ENCODE measurements at regions not wholly inside any gene's neighbourhood (a gene's known extent, or its start where the extent isn't known, plus 50 kb on each side); places are given as distances from the start of the nearest gene placed in this dataset.

- no TSS peak for BruUV-seq (replicated peaks)
Observed at GRCh38 chr3:96700322-96701315, 113.8 kb upstream of the EPHA6 start.

More at GRCh38 chr3:96700322-96701315, 113.8 kb upstream of the EPHA6 start:
- no peaks in the 10 kb centered on the region for H3K79me2 ChIP-seq (ENCODE audit: control insufficient read depth, insufficient read depth, low read length)
- H4K20me1 ChIP-seq (replicated peaks; ENCODE audit: control insufficient read depth, extremely low read depth, insufficient read depth, low read length) = no peaks in the 10 kb centered on the region
- no peak overlapping the region for H3K27ac ChIP-seq (ENCODE audit: insufficient read depth, low read depth, low read length)
- POLR2A ChIA-PET = no interaction called here
- no peaks in the 10 kb centered on the region for H3K9me1 ChIP-seq (replicated peaks; ENCODE audit: control insufficient read depth, extremely low read depth, insufficient read depth, low read length)
- DNase-seq (ENCODE audit: low read depth, low spot score) = no peak
- no peak overlapping the region for H3K4me3 ChIP-seq (replicated peaks in 1 of 3; ENCODE audit: insufficient read depth in 1 of 3, low read depth in 1 of 3, low read length in 3 of 3)
- no peak overlapping the region for H2AFZ ChIP-seq (ENCODE audit: low read depth, low read length)
- CTCF ChIA-PET = no interaction called here
- dilution Hi-C loops (cut with MboI; ENCODE audit: extremely low pct_ligation_motif_present, low sequenced_read_pairs) = no loop called here
- no peaks in the 10 kb centered on the region for H3K27me3 ChIP-seq (ENCODE audit: control insufficient read depth in 2 of 2, insufficient read depth in 2 of 2, low read length in 2 of 2)
- FAIRE-seq = no peak
- intact Hi-C loops (cut with micrococcal nuclease) = no loop called here
- peaks cover 2% of the 10 kb centered on the region for H3K9me3 ChIP-seq (replicated peaks; ENCODE audit: control insufficient read depth, insufficient read depth, low read length)
- H3K4me2 ChIP-seq (ENCODE audit: insufficient read depth, low read length) = no peak overlapping the region
- H3K9ac ChIP-seq (replicated peaks; ENCODE audit: extremely low read depth, insufficient read depth, low read length) = no peak overlapping the region
- TF ChIP-seq MAX (IDR thresholded peaks at IDR 0.05; ENCODE audit: insufficient read depth, insufficient read length) (no peak), CTCF (IDR thresholded peaks at IDR 0.05; ENCODE audit: extremely low read depth in 1 of 2, insufficient read depth in 1 of 2, low read depth in 1 of 2, low read length in 2 of 2) (no peak), POLR2AphosphoS5 (IDR thresholded peaks at IDR 0.05; ENCODE audit: insufficient read depth, low read depth, low read length) (no peak), GATA2 (IDR thresholded peaks at IDR 0.05; ENCODE audit: insufficient read depth, insufficient read length, low read depth, low read length) (no peak)
- H3K4me1 ChIP-seq (ENCODE audit: control insufficient read depth, extremely low read depth, insufficient read depth, low read length) = no peaks in the 10 kb centered on the region
- no peaks in the 10 kb centered on the region for H3K36me3 ChIP-seq (ENCODE audit: control insufficient read depth in 2 of 2, extremely low read depth in 1 of 2, insufficient read depth in 2 of 2, low read length in 2 of 2)

All from endothelial cell of umbilical vein (primary cell).